ENCODE measurements at regions not wholly inside any gene's neighbourhood (a gene's known extent, or its start where the extent isn't known, plus 50 kb on each side); places are given as distances from the start of the nearest gene placed in this dataset.

DNA sequence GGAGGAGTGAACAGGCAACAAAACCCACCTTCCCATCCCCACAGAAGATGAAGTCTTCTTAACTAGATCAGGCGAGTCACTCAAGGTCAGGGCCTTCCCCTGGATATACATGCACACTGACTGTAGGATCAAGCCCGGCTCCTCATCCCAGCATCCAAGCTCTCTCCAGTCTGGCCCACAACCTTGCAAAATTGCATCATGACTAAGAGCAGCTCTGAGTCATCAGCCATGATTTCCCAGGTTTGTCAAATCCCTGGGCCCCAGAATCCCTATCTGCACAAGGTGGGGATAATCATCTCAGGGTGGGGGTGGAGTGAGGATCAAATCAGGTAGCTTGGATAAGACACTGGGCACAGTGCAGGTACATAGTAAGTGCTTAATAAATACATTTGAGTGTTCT lies 199.3 kb upstream of the GRIK3 start:
- Histone ChIP-seq H3K36me3 (ENCODE audit: control insufficient read depth, insufficient read depth, low read length) (no peaks in the 10 kb centered on the region), H3K27me3 (ENCODE audit: control insufficient read depth, insufficient read depth, low read length) (no peaks in the 10 kb centered on the region), H3K4me3 (ENCODE audit: low read depth, low read length) (no peak overlapping the region)
- TF ChIP-seq, protein P1, sequence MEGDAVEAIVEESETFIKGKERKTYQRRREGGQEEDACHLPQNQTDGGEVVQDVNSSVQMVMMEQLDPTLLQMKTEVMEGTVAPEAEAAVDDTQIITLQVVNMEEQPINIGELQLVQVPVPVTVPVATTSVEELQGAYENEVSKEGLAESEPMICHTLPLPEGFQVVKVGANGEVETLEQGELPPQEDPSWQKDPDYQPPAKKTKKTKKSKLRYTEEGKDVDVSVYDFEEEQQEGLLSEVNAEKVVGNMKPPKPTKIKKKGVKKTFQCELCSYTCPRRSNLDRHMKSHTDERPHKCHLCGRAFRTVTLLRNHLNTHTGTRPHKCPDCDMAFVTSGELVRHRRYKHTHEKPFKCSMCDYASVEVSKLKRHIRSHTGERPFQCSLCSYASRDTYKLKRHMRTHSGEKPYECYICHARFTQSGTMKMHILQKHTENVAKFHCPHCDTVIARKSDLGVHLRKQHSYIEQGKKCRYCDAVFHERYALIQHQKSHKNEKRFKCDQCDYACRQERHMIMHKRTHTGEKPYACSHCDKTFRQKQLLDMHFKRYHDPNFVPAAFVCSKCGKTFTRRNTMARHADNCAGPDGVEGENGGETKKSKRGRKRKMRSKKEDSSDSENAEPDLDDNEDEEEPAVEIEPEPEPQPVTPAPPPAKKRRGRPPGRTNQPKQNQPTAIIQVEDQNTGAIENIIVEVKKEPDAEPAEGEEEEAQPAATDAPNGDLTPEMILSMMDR (IDR thresholded peaks at IDR 0.05; ENCODE audit: insufficient read depth, low read length, severe bottlenecking) = no peak
- FAIRE-seq (no peak), DNase-seq (ENCODE audit: low read depth) (peak; percentile 42)

DNA sequence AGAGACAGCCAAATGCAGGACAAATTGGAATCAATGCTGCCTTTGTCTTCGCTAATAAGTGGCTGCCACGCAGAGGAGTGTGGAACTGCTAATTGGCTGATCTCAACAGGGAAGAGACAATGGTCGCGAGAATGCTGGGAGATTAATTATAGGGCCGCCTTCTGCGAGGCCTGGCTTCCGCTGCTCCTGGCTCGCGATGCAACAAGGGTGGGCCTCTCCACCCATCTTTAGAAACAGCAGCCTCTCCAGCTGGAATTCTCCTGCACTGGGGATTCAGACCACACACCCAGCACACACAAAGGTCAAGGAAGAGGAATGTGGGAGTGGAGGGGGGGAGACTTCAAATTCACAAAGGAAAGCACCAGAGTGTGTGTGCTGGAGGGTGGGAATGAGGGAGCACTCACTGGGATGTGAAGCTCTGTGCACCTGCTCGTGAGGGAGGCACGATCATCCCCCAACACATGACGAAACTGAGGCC lies 200.7 kb upstream of the GRIK3 start:
- no peaks in the 10 kb centered on the region for H3K27me3 ChIP-seq (ENCODE audit: control insufficient read depth, insufficient read depth, low read length)
- H3K36me3 ChIP-seq (ENCODE audit: control insufficient read depth, insufficient read depth, low read length) = no peaks in the 10 kb centered on the region
- TF ChIP-seq, protein P1 (IDR thresholded peaks at IDR 0.05; ENCODE audit: insufficient read depth, low read length, severe bottlenecking) = no peak
- DNase-seq (ENCODE audit: low read depth) (no peak), FAIRE-seq (no peak)
- no peak overlapping the region for H3K4me3 ChIP-seq (ENCODE audit: low read depth, low read length)

DNA sequence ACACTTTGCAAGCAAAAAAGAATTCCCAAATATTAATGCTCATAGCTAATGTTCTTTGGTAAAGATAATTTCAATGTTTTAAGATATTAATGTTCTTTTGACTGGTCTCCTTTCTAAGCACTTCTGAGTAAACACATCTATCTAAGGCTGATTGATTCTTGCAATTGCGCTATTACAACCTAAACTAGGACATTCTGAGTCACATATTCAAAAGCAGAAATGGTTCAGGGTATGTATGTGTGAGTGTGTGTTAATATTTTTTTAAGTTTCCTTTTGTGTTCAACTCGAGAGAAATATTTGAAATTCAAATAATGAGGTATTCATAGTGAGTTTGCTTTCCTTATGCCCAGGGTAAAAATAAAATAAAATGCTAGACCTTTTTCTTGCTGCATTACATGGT lies 203.6 kb upstream of the GRIK3 start:
- Histone ChIP-seq H3K27me3 (ENCODE audit: control insufficient read depth, insufficient read depth, low read length) (no peaks in the 10 kb centered on the region), H3K36me3 (ENCODE audit: control insufficient read depth, insufficient read depth, low read length) (no peaks in the 10 kb centered on the region), H3K4me3 (ENCODE audit: low read depth, low read length) (no peak overlapping the region)
- TF ChIP-seq, protein P1 (IDR thresholded peaks at IDR 0.05; ENCODE audit: insufficient read depth, low read length, severe bottlenecking) = no peak
- FAIRE-seq = no peak
- no peak for DNase-seq (ENCODE audit: low read depth)

DNA sequence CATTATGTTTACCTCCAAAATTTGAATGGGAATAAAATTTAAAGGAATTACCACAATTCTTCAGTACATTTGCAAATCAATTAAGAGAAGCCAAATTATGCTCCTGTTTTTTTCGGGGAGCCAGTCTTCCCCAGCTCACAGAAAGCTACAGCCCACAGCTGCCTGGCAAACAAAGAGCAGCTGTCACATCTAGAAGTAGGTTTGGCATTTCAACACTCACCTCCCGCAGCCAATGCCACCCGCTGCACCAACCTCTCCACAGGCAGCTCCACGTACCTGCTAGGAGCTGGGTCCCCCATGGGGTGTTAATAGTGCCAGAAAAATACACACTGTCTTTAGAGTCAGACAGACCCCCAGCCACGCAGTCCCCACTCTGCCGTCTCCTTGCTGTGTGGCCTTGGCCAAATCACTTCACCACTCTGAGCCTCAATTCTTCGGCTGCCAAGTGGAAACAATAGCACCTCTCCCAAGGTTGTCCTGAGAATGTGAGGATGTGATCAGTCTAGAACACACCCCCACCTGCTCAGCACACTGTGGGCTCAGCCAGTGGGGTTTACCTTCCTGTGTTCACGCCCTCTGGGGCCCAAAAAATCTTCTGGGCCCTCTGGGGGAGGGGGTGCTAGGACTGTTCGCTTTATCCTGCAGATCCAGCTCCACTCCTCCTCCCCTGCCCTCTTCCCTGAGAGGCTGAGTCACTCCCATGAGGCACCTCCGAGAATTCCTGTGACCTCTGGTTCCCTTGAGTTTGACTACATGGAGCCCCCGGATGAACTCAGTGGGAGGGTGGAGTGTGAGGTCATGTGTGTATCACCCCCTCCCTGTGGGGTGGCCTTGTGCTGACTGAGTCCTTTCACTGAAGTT lies 204.3 kb upstream of the GRIK3 start:
- no peaks in the 10 kb centered on the region for H3K27me3 ChIP-seq (ENCODE audit: control insufficient read depth, insufficient read depth, low read length)
- H3K4me3 ChIP-seq (ENCODE audit: low read depth, low read length) = no peak overlapping the region
- DNase-seq (ENCODE audit: low read depth) = peak; percentile 39
- TF ChIP-seq, protein P1 (IDR thresholded peaks at IDR 0.05; ENCODE audit: insufficient read depth, low read length, severe bottlenecking) = no peak
- no peaks in the 10 kb centered on the region for H3K36me3 ChIP-seq (ENCODE audit: control insufficient read depth, insufficient read depth, low read length)
- no peak for FAIRE-seq

DNA sequence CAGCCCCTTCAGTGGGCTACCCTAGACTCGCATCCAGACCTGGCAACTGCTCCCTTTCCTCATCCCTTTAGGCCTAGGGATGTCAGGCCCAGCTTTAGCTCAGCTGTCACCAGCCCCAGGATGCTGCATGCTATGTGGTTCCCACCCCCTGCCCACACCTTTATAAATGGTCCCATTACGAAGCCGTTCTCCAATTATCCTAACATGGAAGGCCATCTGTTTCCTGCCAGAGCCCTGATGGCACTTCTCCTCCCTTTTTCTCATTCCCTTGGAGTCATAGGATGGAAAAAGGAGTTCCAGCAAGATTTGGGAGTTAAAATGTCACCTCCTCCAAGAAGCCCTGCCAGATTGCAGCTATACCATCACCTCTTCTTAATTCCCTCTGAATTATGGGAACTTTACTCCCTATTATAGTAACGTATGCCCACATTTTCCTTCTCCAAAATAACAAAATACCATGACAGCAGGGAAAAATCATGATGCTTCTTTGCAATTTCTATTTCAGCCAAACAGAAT lies 205.0 kb upstream of the GRIK3 start:
- no peak overlapping the region for H3K4me3 ChIP-seq (ENCODE audit: low read depth, low read length)
- DNase-seq (ENCODE audit: low read depth) (no peak), FAIRE-seq (no peak)
- H3K27me3 ChIP-seq (ENCODE audit: control insufficient read depth, insufficient read depth, low read length) = no peaks in the 10 kb centered on the region
- no peaks in the 10 kb centered on the region for H3K36me3 ChIP-seq (ENCODE audit: control insufficient read depth, insufficient read depth, low read length)
- TF ChIP-seq, protein P1 (IDR thresholded peaks at IDR 0.05; ENCODE audit: insufficient read depth, low read length, severe bottlenecking) = no peak
